NCI-H2196 (cell line): ENCODE measurements at regions not wholly inside any gene's neighbourhood (a gene's known extent, or its start where the extent isn't known, plus 50 kb on each side); places are given as distances from the start of the nearest gene placed in this dataset.

Experiments used
- DNase-seq: peaks from one replicate; lab custom pipeline; 2025; ENCODE audit not compliant: unreplicated experiment; lab: John Stamatoyannopoulos, UW

- no peak for DNase-seq
These were observed 79.7 kb downstream of the VMA21 start for GRCh38 chrX:151476604-151477303.

GRCh38 chrX:151478058-151478457, 81.1 kb downstream of the VMA21 start:
- DNase-seq = no peak

GRCh38 chrX:151488677-151489076, 74.8 kb upstream of the PASD1 start:
- peak; percentile 2 for DNase-seq

GRCh38 chrX:151505796-151506195, 57.7 kb upstream of the PASD1 start:
- peak; percentile 4 for DNase-seq

GRCh38 chrX:151510203-151510602, 53.3 kb upstream of the PASD1 start:
- no peak for DNase-seq

- DNase-seq = no peak
These were observed 50.0 kb upstream of the PASD1 start for GRCh38 chrX:151513472-151513871.
